ENCODE measurements at regions not wholly inside any gene's neighbourhood (a gene's known extent, or its start where the extent isn't known, plus 50 kb on each side); places are given as distances from the start of the nearest gene placed in this dataset.

GRCh38 chr3:148234536-148234935, 463.2 kb upstream of the AGTR1 start:
- no TSS peak for BruUV-seq (replicated peaks)
- no peaks in the 10 kb centered on the region for H3K4me1 ChIP-seq (ENCODE audit: control insufficient read depth, insufficient read depth, low read length)
- CTCF ChIA-PET = interaction anchor here (0.6 kb wide), 1 partner anchor 297 kb away, joined by 3 read pairs; no protein-coding TSS in a partner anchor
- in situ Hi-C loops (cut with MboI) (no loop called here), intact Hi-C loops (cut with micrococcal nuclease; ENCODE audit: unreplicated experiment) (no loop called here)
- DNase-seq (ENCODE audit: low read depth, low spot score) (no peak), ATAC-seq (no peak), FAIRE-seq (no peak)
- H4K20me1 ChIP-seq (ENCODE audit: control insufficient read depth, insufficient read depth) = no peaks in the 10 kb centered on the region
- no peak overlapping the region for H3K4me3 ChIP-seq
- SMC1A ChIA-PET (ENCODE audit: uncharacterized antibody, unreplicated experiment) = interaction anchor here (0.9 to 1.2 kb wide), 2 partner anchors 13 to 42 kb away, joined by 3 to 6 read pairs; no protein-coding TSS in a partner anchor
- no peak overlapping the region for H3K9ac ChIP-seq (ENCODE audit: control insufficient read depth, insufficient read depth, low read length)
- no peak overlapping the region for H3K27ac ChIP-seq (ENCODE audit: control insufficient read depth, insufficient read depth)
- WGBS (ENCODE audit: insufficient coverage, insufficient replicate concordance, low lambda C conversion rate, missing lambda C conversion rate) = 0% methylated on average over 1 of the region's 1 CpG
- no peak overlapping the region for H3K4me2 ChIP-seq (ENCODE audit: control insufficient read depth, insufficient read depth)
- no peaks in the 10 kb centered on the region; the same call in 2 of the 3 replicates for H3K9me3 ChIP-seq (replicated peaks; ENCODE audit: control insufficient read depth, insufficient read depth, low read length)
- no peaks in the 10 kb centered on the region for H3K36me3 ChIP-seq (ENCODE audit: control insufficient read depth in 2 of 2, insufficient read depth in 2 of 2, low read length in 1 of 2)
- POLR2A ChIA-PET = no interaction called here
- H2AFZ ChIP-seq (ENCODE audit: control insufficient read depth, low read depth, low read length) = no peak overlapping the region
- no peaks in the 10 kb centered on the region for H3K27me3 ChIP-seq (replicated peaks in 1 of 2; ENCODE audit: control insufficient read depth in 2 of 2, insufficient read depth in 2 of 2, low read length in 1 of 2)
- TF ChIP-seq RELA (IDR thresholded peaks at IDR 0.05; ENCODE audit: borderline replicate concordance, partially characterized antibody) = no peak
- TF ChIP-seq NFYA (IDR thresholded peaks at IDR 0.05; ENCODE audit: borderline replicate concordance, low read depth, low read length) = no peak
- no peak for TF ChIP-seq PML (IDR thresholded peaks at IDR 0.05; ENCODE audit: low read length)
- TF ChIP-seq CREM (IDR thresholded peaks at IDR 0.05; ENCODE audit: low read depth) = no peak
- no peak for TF ChIP-seq ZBTB4 (CRISPR knock-in tag; IDR thresholded peaks at IDR 0.05)
- TF ChIP-seq TCF3 (IDR thresholded peaks at IDR 0.05; ENCODE audit: borderline replicate concordance, insufficient read depth, low read depth, low read length) = no peak
- TF ChIP-seq CEBPB (IDR thresholded peaks at IDR 0.05; ENCODE audit: borderline replicate concordance in 1 of 2, low read depth in 2 of 2, low read length in 2 of 2) = no peak
- no peak for TF ChIP-seq POLR2AphosphoS2 (IDR thresholded peaks at IDR 0.05; ENCODE audit: low read depth, low read length)
- TF ChIP-seq MLLT1 (IDR thresholded peaks at IDR 0.05) = no peak
- no peak for TF ChIP-seq MTA2 (IDR thresholded peaks at IDR 0.05; ENCODE audit: low read depth)
- no peak for TF ChIP-seq IKZF1 (conservative IDR thresholded peaks at IDR 0.05)
- TF ChIP-seq MEF2B (IDR thresholded peaks at IDR 0.05; ENCODE audit: partially characterized antibody, poor library complexity, severe bottlenecking) = no peak
- RAD21 ChIA-PET (ENCODE audit: unreplicated experiment) = no interaction called here
- no peaks in the 10 kb centered on the region for H3K79me2 ChIP-seq (ENCODE audit: control insufficient read depth, insufficient read depth, low read length)
